A673 (cell line): ENCODE measurements at regions not wholly inside any gene's neighbourhood (a gene's known extent, or its start where the extent isn't known, plus 50 kb on each side); places are given as distances from the start of the nearest gene placed in this dataset.

Experiments used
- CTCF ChIP-seq: fragments of 300-800, 200-600 bp; sonication (generic); conservative IDR thresholded peaks from 2 replicates; pipeline ENCODE4 v1.5.1; 2017; ENCODE audit warnings: low read depth, mild to moderate bottlenecking, antibody characterized with exemption, low read length, moderate library complexity, mixed read lengths
- EZH2 ChIP-seq: fragments of 200-600 bp; sonication (generic); IDR thresholded peaks from 2 replicates; pipeline ENCODE4 v1.6.1; 2017; ENCODE audit warnings: borderline replicate concordance, low read depth, mild to moderate bottlenecking, mixed read lengths, antibody characterized with exemption, low read length; ENCODE audit not compliant: poor library complexity, severe bottlenecking

- no peak for TF ChIP-seq CTCF
- TF ChIP-seq EZH2 = no peak
Observed at GRCh38 chr17:55588446-55589242, 77.4 kb upstream of the SMIM36 start.
